HG03469 (cell line): ENCODE measurements at regions not wholly inside any gene's neighbourhood (a gene's known extent, or its start where the extent isn't known, plus 50 kb on each side); places are given as distances from the start of the nearest gene placed in this dataset.
"Not testable (repeated sequence)": the region's sequence is repeated elsewhere in the genome, so short reads cannot be mapped to it uniquely, and the experiment has no call there.

Experiments used
- ATAC-seq: cut with Tn5 transposase; IDR thresholded peaks from one replicate; pipeline ENCODE4 v1.9.1; 2021; ENCODE audit warnings: mild to moderate bottlenecking, moderate library complexity, moderate number of reproducible peaks; ENCODE audit not compliant: unreplicated experiment

- no peak for ATAC-seq
Measured at GRCh38 chr15:79738143-79738542, 158.7 kb downstream of the MTHFS start.

- ATAC-seq, result no peak
Measured at GRCh38 chr15:79740561-79740960, 156.3 kb downstream of the MTHFS start.

- ATAC-seq, result no peak
Measured at GRCh38 chr15:79743032-79743431, 153.8 kb downstream of the MTHFS start.

GRCh38 chr15:79744485-79744884 is 152.3 kb downstream of the MTHFS start:
- ATAC-seq, result not testable (repeated sequence)

GRCh38 chr15:79756365-79756764 is 140.4 kb downstream of the MTHFS start:
- ATAC-seq, result no peak

DNA sequence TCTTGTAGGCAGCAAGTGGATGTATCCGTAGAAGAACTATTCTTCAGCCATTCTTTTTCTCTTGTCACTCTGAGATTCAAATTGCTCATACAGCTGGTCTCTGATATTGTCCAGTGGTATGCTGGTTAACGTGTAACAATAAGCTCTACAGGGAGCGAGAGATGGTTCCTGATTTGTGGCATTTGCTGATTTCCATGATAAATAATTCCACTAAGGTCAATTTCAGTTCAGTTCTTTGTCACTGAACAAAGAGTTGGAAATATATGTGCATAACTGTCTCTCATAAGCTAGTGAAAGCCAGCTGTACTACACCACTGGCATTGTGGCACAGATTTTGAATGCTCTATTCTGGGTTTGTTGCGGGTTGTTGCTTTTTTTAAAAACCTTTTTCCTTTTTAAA is 131.7 kb downstream of the MTHFS start:
- no peak for ATAC-seq

- ATAC-seq, result no peak
Measured at GRCh38 chr15:79769069-79769481, 127.7 kb downstream of the MTHFS start.

GRCh38 chr15:79769933-79770759 is 126.7 kb downstream of the MTHFS start:
- no peak for ATAC-seq

DNA sequence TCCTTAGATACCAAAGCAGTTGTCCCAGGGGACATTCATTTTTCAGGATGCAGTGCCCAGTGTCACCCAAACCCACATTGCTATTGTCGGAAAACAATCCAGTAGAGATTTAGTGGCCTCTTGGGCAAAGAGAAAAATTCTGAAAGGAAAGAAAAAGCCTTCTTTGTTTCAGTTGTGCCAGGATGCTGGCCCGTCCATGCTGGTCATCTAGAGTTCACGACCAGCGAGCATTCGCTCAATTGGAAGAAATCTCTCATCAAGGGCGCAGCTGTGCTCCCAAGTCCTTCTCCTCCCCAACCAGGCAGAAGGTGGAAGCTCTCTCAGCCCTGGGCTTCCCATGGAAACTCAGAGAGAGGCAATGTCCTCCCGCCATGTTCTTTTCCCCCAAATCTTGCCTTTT is 123.7 kb downstream of the MTHFS start:
- ATAC-seq, result no peak

DNA sequence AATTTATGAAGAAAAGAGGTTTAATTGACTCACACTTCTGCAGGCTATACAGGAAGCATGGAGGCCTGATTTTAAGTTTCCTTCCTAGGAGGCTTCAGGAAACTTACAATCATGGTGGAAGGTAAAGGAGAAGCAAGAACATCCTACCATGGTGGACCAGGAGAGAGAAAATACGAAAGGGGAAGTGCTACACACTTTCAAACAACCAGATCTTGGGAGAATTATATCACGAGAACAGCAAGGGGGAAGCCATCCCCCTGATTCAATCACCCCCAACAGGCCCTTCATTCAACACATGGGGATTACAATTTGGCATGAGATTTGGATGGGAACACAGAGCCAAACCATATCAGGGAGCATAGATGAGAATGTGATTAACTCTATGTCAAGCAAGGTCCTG is 121.0 kb downstream of the MTHFS start:
- no peak for ATAC-seq

DNA sequence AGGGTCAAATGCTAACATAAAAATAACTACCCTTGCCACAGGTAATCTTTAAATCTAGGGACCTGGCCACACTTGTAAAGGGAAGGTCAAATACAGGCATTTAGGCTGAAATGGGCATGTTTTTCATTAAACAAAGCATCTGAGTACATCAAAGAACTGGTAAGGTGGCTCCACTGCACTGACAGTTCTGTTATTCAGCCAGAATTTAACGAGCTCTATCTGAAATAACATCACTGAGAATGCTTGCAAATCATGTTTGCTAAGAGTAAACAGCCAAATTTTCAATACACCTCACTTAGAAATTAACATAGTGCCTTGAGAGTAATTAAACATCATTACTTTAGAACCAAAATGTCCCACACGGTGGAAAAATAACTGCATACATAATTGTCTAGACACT is 118.9 kb downstream of the MTHFS start:
- no peak for ATAC-seq

- no peak for ATAC-seq
Measured at GRCh38 chr15:79778378-79778990, 118.3 kb downstream of the MTHFS start.

- no peak for ATAC-seq
Measured at GRCh38 chr15:79779746-79780145, 117.1 kb downstream of the MTHFS start.

DNA sequence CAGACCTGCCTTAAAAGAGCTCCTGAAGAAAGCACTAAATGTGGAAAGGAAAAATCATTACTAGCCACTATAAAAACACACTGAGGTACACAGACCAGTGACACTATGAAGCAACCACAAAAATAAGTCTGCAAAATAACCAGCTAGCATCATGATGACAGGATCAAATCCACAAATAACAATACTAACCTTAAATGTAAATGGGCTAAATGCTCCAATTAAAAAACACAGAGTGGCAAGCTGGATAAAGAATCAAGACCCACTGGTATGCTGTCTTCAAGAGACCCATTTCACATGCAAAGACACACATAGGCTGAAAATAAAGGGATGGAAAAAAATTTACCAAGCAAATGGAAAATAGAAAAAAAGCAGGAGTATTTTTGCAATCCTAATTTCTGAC is 114.5 kb downstream of the MTHFS start:
- ATAC-seq, result not testable (repeated sequence)
